Body of pancreas (tissue), 4 donors: ENCODE measurements at regions not wholly inside any gene's neighbourhood (a gene's known extent, or its start where the extent isn't known, plus 50 kb on each side); places are given as distances from the start of the nearest gene placed in this dataset.

ENCODE experiments used
- CTCF ChIP-seq, 7 experiments: fragments of 450-650 bp in 4 of 7; fragments of 200-600 bp in 3 of 7; sonication (generic) in 3 of 7; IDR thresholded peaks; one replicate each; pipeline ENCODE4 v1.5.1; 2016 to 2019; ENCODE audit warnings: antibody characterized with exemption in 7 of 7
- POLR2A ChIP-seq, 3 donors: fragments of 450-650 bp; IDR thresholded peaks; one replicate each; pipeline ENCODE4 v1.6.1; 2016; ENCODE audit warnings: antibody characterized with exemption in 3 of 3, mild to moderate bottlenecking in 2 of 3

- TF ChIP-seq CTCF (IDR thresholded peaks at IDR 0.05), result no peak
- no peak for TF ChIP-seq POLR2A (IDR thresholded peaks at IDR 0.05)
These were observed 278.1 kb upstream of the PLSCR5 start for GRCh38 chr3:146883288-146883687.
